Gastroesophageal sphincter (tissue), 3 donors: ENCODE measurements at regions not wholly inside any gene's neighbourhood (a gene's known extent, or its start where the extent isn't known, plus 50 kb on each side); places are given as distances from the start of the nearest gene placed in this dataset.

Source experiments
- EP300 ChIP-seq: sonication (generic); formaldehyde crosslinking; IDR thresholded peaks from one replicate; pipeline ENCODE4 v1.6.1; 2017; ENCODE audit warnings: antibody characterized with exemption, mild to moderate bottlenecking
- POLR2A ChIP-seq, 2 donors: fragments of 450-650 bp; IDR thresholded peaks; one replicate each; pipeline ENCODE4 v1.6.1; 2017; ENCODE audit warnings: antibody characterized with exemption in 2 of 2, mild to moderate bottlenecking in 2 of 2, moderate library complexity in 1 of 2
- POLR2AphosphoS5 ChIP-seq: sonication (generic); formaldehyde crosslinking; IDR thresholded peaks from one replicate; pipeline ENCODE4 v1.6.1; 2017; ENCODE audit warnings: antibody characterized with exemption
- TF ChIP-seq, protein P1 (sequence below), 4 experiments: fragments of 200-600 bp in 2 of 4; fragments of 450-650 bp in 2 of 4; sonication (generic) in 1 of 4; IDR thresholded peaks; one replicate each; pipeline ENCODE4 v1.5.1; 2017 to 2019; ENCODE audit warnings: antibody characterized with exemption in 4 of 4, mild to moderate bottlenecking in 2 of 4, moderate library complexity in 2 of 4

DNA sequence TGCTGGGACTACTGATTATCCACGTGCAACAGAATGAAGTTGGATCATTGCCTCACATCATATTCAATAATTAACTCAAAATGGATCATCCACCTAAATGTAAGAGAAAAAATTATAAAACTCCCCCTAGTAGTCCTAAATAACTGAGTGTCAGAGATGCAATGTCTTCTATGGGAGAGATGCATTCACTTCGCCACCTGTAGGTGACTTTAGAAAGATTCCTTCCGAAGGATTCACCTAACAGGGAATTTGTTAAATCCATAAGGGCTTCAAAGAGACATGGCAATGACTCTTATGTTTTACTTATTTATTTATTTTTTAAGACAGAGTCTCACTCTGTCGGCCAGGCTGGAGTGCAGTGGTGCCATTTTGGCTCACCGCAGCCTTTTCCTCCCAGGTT, 526.0 kb downstream of the MTRR start:
- no peak for TF ChIP-seq EP300
- TF ChIP-seq POLR2AphosphoS5, result no peak
- TF ChIP-seq, protein P1, sequence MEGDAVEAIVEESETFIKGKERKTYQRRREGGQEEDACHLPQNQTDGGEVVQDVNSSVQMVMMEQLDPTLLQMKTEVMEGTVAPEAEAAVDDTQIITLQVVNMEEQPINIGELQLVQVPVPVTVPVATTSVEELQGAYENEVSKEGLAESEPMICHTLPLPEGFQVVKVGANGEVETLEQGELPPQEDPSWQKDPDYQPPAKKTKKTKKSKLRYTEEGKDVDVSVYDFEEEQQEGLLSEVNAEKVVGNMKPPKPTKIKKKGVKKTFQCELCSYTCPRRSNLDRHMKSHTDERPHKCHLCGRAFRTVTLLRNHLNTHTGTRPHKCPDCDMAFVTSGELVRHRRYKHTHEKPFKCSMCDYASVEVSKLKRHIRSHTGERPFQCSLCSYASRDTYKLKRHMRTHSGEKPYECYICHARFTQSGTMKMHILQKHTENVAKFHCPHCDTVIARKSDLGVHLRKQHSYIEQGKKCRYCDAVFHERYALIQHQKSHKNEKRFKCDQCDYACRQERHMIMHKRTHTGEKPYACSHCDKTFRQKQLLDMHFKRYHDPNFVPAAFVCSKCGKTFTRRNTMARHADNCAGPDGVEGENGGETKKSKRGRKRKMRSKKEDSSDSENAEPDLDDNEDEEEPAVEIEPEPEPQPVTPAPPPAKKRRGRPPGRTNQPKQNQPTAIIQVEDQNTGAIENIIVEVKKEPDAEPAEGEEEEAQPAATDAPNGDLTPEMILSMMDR (IDR thresholded peaks at IDR 0.05), result no peak
- no peak for TF ChIP-seq POLR2A (IDR thresholded peaks at IDR 0.05)
